SK-N-DZ (cell line): ENCODE measurements at regions not wholly inside any gene's neighbourhood (a gene's known extent, or its start where the extent isn't known, plus 50 kb on each side); places are given as distances from the start of the nearest gene placed in this dataset.
"Not testable (repeated sequence)": the region's sequence is repeated elsewhere in the genome, so short reads cannot be mapped to it uniquely, and the experiment has no call there.

ENCODE experiments used
- DNase-seq: peaks from one replicate; pipeline ENCODE4 v3.0.0-alpha.2; 2015; ENCODE audit warnings: low spot score

- DNase-seq, result no peak
Measured at GRCh38 chr10:28859791-28860190, 182.5 kb downstream of the BAMBI start.

- no peak for DNase-seq
Measured at GRCh38 chr10:28862219-28862618, 184.9 kb downstream of the BAMBI start.

- no peak for DNase-seq
Measured at GRCh38 chr10:28869606-28870201, 192.4 kb downstream of the BAMBI start.

GRCh38 chr10:28871665-28872064 is 194.3 kb downstream of the BAMBI start:
- DNase-seq, result no peak

- DNase-seq, result no peak
Measured at GRCh38 chr10:28872587-28873165, 195.4 kb downstream of the BAMBI start.

- DNase-seq, result no peak
Measured at GRCh38 chr10:28873540-28873939, 196.2 kb downstream of the BAMBI start.

GRCh38 chr10:28874210-28874609 is 196.9 kb downstream of the BAMBI start:
- DNase-seq, result no peak

- no peak for DNase-seq
Measured at GRCh38 chr10:28875549-28876081, 198.3 kb downstream of the BAMBI start.

GRCh38 chr10:28878236-28878970 is 201.1 kb downstream of the BAMBI start:
- peak; percentile 65 for DNase-seq

- no peak for DNase-seq
Measured at GRCh38 chr10:28879246-28879645, 201.9 kb downstream of the BAMBI start.

- no peak for DNase-seq
Measured at GRCh38 chr10:28879875-28880682, 202.8 kb downstream of the BAMBI start.

- DNase-seq, result no peak
Measured at GRCh38 chr10:28880683-28880950, 203.3 kb downstream of the BAMBI start.

- DNase-seq, result no peak
Measured at GRCh38 chr10:28881171-28881882, 204.0 kb downstream of the BAMBI start.

GRCh38 chr10:28883741-28884423 is 206.6 kb downstream of the BAMBI start:
- no peak for DNase-seq

- no peak for DNase-seq
Measured at GRCh38 chr10:28890121-28890950, 213.0 kb downstream of the BAMBI start.

GRCh38 chr10:28891058-28891713 is 213.9 kb downstream of the BAMBI start:
- no peak for DNase-seq

GRCh38 chr10:28892818-28893547 is 215.7 kb downstream of the BAMBI start:
- DNase-seq, result no peak

GRCh38 chr10:28894146-28894545 is 216.8 kb downstream of the BAMBI start:
- no peak for DNase-seq

- DNase-seq, result not testable (repeated sequence)
Measured at GRCh38 chr10:28895671-28896070, 218.3 kb downstream of the BAMBI start.
